ENCODE measurements at regions not wholly inside any gene's neighbourhood (a gene's known extent, or its start where the extent isn't known, plus 50 kb on each side); places are given as distances from the start of the nearest gene placed in this dataset.

GRCh38 chr12:25824734-25825133 lies 133.7 kb upstream of the RASSF8 start:
- DNase-seq = peak in 1 of 51 donors; percentile 13

DNA sequence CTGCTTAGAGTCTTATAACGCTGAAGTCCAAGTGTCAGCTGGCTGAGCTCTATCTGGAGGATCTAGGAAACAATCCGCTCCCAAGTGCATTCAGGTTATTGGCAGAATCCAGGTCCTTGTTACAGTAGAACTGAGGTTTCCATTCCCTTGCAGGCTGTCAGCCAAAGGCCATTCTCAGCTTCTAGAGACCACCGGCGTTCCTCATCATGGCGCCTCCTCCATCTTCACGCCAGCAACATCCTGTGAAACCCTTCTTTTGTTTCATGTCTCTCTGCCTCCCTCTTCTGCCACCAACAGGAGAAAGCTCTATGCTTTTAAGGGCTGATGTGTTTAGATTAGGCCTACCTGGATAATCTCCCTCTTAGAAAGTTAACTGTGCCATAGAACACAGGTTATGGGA lies 133.0 kb upstream of the RASSF8 start:
- no peak for DNase-seq

- no peak for DNase-seq
These were observed 131.3 kb upstream of the RASSF8 start for GRCh38 chr12:25827141-25827540.

GRCh38 chr12:25827747-25828146 lies 130.7 kb upstream of the RASSF8 start:
- no peak for DNase-seq

DNA sequence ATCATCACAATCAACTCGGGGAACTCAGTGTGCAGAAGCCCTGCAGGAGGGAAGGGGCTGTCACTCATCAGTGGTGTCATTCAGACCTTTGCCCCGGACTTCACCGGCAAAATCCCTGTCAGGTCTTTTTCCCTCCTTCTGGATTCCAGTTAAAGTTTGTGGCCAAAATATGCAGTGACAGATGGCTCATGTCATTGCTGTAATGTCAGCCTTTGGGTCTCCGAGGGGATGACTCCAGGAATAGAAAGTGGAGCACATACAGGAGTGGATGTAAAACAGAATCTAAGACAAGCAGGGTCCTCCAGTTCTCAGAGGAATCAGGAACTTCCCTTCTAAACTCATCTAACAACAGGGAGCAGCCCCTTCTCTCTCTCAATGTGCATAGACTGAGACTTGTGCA lies 130.3 kb upstream of the RASSF8 start:
- no peak for DNase-seq

DNA sequence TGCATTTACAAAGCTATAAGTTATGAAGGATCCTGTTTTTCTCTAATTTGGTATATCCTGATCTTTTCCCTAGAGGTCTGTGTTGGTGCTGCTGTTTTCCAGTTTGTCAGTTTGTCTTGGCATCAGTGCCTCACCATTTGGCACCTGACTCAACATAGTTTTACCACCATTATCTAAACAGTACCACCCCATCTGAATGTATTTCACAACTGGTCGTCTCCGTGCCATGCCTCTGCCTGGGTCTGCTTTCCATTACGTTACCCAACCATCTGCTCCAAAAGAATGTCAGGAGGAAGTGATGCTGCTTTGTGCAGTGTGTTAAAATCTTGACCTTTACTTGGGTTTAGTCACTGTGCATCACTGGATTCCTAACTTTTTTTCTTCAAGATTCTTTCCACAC lies 129.3 kb upstream of the RASSF8 start:
- DNase-seq = no peak

- DNase-seq = no peak
These were observed 128.0 kb upstream of the RASSF8 start for GRCh38 chr12:25830456-25830855.

DNA sequence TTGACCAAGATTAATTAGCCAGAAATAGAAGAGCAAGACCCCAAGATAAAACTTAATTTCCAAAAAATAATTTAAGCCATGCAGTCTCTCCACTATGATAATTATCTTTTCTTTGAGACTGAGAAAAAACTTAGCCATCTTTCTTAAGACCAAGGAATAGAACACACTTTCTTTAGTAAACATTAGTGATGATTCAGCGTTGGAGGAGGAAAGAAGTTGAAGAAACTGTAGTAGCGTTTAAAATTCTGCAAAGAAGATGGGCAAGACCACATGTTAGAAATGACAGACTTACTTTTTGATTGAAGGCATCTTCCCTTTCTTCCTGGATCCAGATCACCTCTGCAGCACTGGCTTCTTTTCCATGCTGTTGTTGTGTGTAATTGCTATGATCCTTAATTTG lies 124.8 kb upstream of the RASSF8 start:
- no peak for DNase-seq

DNA sequence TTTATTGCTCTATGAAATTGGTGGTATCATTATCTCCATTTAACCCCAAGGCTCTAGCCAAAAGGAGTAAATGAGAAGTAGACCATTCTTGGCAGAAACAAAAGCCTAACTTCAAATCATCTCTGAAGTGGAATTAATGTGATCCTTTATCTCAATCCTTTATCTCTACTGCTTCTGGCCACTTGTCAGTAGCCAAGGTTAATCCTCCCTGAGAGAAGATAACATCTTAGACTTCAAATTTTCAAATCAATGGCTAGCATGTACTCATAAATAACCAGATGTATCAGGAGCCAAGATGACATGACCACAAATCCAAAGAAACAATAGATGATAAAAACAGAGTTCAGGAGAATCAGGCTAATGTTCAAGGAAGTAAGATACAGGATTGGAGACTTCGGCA lies 123.1 kb upstream of the RASSF8 start:
- DNase-seq = no peak

DNA sequence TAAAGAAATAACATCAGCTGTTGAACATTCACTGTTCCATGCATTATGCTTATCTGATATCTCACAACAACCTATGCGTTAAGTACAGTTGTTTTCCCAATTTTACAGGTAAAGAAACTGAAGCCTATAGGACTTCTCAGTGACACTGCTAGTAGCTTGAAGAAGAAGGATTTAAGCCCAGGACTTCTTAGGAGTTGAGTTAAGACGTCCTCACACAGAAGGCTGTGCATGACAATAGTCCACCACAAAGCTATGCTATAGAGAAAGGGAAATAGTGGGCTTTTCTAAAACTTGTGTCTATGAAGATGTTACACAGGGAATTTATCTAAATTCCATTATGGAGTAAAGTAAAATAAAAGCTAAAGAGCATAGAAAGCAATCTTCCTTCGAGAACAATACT lies 120.5 kb upstream of the RASSF8 start:
- no peak for DNase-seq

- DNase-seq = no peak
These were observed 119.0 kb upstream of the RASSF8 start for GRCh38 chr12:25839470-25839869.

DNA sequence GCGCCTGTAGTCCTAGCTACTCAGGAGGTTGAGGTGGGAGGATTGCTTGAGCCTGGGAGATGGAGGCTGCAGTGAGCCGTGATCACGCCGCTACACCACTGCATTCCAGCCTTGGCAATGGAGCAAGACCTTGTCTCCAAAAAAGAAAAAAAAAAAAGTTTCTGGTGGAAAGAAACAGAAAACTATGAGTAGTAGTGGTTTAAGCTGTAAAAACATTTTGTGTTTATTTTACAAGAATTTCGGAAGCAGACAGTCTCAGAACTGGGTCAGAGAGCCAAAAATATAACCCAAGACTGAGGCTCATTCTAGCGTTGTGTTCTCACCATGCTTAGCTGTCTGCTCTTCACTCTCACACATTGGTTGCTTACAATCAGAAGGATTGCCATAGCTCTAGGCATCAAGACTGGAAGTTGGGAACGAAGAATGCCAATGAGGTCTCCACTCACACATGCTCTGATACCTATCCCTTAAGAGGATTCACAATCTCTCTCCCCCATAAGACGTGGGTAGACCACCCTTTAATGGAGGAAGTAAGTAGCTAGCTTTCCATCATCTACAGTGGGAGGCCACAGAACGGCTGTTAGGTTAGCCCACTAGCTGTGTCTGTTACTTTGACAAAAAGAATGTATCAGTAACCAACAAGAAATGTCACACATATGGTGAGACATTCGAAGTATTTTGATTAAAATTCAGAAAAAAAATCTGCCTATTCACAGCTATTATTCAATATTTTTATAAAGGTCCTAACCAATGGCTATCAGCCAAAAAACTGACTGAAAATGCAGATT lies 117.6 kb upstream of the RASSF8 start:
- DNase-seq = no peak

GRCh38 chr12:25842254-25842653 lies 116.2 kb upstream of the RASSF8 start:
- no peak for DNase-seq

DNA sequence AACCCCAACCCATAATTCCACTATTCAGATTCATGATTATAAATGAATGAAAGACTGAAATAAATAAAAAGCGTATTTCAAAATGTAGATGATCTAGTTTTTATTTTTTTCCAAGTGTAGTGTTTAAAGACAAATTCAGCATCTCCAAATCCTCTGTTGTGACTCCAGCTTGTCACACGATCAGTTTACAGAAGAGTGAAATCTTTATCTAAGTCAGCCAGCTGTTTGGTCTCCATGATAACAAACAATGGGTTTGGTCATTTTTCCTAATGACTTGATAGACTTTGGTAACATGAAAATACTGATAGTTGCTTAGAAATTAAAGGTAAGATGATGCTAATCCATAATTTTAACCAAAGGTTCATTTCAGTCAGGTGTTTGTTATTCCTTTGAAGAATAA lies 114.5 kb upstream of the RASSF8 start:
- no peak for DNase-seq

DNA sequence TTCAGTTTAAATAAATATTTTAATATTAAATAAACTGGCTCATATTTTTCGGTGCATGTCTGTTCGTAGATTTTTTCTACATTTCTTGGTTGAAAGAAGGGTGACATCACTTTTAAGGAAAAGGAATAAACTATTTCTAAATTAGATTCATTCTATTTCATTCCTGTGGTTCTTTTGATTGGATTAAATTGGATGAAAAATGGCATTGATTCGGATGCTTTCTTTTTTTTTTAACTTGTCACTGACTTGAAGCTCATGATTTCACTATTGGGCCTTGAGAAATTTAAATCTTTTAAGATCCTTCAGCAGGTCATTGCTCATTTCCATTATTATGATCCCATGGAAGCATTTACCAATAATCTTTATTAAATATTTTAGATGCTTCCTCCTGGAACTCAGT lies 113.1 kb upstream of the RASSF8 start:
- DNase-seq = no peak

DNA sequence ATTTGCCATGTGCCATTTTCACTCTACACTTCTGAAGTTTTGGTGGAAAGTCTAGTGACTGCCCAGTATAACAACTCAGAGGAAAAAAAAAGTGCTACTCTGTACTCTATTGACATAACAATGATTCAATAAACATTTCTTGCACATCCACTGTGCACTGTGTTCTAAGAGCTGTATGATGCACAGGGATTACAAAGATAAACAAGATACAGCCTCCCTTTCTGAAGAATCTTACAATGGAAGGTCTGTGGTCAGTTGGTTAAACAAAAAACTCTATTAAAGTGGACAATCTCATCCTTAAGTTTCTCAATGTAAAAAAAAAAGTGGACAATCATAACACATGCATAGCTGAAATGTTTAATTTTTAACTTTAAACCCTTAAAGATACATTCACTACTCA lies 105.7 kb upstream of the RASSF8 start:
- no peak for DNase-seq

- no peak for DNase-seq
These were observed 105.0 kb upstream of the RASSF8 start for GRCh38 chr12:25853316-25854095.

DNA sequence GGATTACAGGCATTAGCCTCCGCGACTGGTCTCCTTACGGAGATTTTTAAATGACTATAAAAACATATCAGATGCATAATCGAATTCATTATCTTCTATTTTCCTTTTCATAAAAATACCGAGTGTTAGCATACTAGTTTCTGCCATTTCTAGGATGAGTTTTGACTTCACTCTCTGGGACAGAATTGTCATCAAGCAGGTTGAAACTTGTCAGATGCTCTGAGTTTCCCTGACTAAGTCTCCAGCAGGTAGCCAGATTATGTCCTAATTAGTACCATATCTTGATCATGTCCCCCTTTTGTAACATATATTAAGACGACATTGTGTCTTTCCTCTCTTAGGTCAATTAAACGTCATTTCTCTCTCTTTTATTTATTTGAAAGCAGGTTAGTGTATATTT lies 103.5 kb upstream of the RASSF8 start:
- no peak for DNase-seq

DNA sequence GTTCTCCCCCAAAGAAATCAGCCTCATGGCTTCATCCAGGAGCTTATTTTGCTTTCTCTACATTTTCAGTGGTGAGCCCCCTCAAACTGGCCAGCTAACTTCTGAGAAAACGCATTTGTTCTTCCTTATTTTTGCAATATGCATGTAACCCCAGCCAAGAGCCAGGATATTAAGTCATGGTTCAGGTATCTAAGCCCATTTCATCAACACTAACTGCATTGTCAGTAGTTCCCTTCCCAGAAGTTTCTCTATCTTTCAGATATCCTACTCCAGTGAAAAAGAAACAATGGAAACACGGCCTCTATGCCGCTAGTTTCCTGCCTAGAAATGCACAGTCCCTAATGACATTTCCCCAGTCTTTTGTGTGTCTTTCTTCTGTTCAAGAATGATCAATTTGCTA lies 102.8 kb upstream of the RASSF8 start:
- DNase-seq = no peak

GRCh38 chr12:25859976-25860375 lies 98.5 kb upstream of the RASSF8 start:
- DNase-seq = no peak

DNA sequence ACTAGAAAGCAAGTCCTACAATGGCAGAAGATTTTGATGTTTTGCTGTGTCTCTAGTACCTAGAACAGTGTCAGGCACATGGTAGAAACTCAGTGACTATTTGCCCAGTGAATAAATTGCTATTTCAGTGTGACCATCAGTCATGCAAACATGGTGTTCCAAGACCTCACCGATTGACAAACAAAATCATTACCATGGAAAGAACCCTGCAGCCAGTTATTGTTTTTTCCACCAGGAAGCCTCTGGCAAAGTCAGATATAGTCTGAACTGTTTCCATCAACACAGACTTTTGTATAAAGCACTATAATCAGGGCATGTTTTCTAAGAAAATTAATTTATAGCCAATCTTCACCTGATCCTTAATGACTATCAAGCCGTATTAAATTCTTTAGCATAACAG lies 97.3 kb upstream of the RASSF8 start:
- no peak for DNase-seq

- DNase-seq = no peak
These were observed 93.9 kb upstream of the RASSF8 start for GRCh38 chr12:25864306-25865276.
